ENCODE measurements at regions not wholly inside any gene's neighbourhood (a gene's known extent, or its start where the extent isn't known, plus 50 kb on each side); places are given as distances from the start of the nearest gene placed in this dataset.

- DNase-seq: no peak
Observed at GRCh38 chr1:57947471-57947870, 523.6 kb upstream of the DAB1 start.

DNA sequence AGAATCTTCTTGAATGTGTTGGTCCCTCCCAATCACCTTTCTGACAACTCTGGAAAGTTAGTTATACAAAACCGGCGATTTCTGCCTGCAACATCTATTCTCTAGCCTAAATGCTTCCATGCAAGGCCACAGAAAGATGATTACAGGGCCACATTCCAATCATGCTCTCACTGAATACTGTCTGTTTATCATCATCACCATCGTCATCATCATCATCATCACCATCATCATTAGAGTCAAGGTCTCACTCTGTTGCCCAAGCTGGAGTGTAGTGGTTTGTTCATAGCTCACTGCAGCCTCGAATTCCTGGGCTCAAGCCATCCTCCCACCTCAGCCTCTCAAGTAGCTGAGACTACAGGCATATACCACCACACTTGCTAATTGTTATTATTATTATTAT is 521.2 kb upstream of the DAB1 start:
- DNase-seq: no peak

GRCh38 chr1:57943365-57943764 is 519.5 kb upstream of the DAB1 start:
- DNase-seq: no peak

DNA sequence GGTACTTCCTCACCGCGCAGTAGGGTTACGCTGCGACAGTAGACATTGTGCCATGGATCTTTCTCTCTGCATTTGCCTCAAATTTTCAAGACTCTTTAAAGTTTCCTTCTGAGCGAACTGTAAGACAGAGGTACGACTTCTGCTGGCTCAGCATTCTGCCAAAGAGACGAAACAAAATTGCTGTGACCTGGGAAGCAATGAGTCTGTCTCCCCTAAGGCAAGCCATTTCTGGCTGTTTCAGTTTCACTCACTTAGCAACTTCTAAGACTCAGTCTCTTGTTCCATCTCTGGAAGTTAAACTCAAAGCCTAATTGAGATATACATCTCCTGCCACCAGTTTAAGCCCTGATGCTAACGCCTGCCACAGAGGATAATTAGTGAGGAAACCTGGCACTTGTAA is 510.9 kb upstream of the DAB1 start:
- DNase-seq: no peak

DNA sequence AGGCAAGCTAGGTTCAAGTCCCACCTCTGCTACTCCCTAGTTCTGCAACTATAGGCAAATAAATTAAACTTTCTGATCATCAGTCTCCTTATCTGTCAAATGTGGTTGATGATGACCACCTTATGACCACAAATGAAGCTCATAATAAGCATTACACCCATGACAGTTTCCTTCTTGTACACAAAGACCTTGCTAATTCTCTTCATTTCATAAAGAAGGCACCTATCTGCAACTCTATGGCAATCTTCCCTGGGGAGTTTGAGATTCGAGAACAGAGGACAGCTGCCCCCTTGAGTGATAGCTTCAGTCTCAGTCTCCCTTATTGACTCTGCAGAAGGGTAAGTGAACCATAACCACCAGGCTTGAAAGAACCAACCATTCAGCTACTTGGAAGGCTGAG is 503.1 kb upstream of the DAB1 start:
- no peak for DNase-seq

- DNase-seq: no peak
Observed at GRCh38 chr1:57926025-57926552, 502.2 kb upstream of the DAB1 start.

DNA sequence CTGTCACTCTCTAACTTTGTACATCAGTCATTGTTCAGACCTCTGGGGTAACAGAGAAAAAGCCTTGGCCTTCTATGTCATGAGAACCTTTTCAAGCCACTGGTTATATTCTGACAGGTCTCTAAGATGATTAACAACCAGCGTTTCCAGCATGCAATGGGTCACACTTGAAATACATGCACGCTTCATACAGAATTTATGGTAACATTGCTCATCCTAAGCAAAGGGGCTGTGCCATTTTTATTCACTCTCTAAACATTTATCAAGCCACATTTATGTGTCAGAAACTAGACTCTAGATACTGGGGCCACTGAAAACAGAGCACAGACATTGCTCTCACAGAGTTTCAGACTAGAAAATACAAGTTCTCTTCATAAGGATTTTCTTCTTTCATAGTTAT is 501.4 kb upstream of the DAB1 start:
- DNase-seq: no peak

DNA sequence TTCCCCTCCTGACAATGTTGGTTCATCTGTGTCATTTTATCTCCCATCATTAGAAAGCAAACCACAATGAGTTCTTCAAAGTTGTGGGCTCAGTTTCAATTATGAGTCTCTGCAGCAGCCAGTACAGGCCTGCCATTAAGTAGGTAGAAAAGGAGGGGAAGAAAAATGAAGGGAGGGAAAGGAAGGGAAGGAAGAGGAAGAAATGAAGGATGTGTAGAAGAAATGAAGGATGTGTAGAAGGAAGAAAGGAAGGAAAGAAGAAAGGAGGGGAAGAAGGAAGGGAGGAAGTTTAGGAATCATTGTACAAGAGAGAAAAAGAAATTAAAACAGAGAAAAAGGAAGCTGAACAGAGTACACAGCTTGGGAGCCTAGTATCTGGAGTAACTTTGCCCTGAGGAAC is 498.3 kb upstream of the DAB1 start:
- DNase-seq: no peak

- DNase-seq: no peak
Observed at GRCh38 chr1:57916041-57916440, 492.2 kb upstream of the DAB1 start.

DNA sequence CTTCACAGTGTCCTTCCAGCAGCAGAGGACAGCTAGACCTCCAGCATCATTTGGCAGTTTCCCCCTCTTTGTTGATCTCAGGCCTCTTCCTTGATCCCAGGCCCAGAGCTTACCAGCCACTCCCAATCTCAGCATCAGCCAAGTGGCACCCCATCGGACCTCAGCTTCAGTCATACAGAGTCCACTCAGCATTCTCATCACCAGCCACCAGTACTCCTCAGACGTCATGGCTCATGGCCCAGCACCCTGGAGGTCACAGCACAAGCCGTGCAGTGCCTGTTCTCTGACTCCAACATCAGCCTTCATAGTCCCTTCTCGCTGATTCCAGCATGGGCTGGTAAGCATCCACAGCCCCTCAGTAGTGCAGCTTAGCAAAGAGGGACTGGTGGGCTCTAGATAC is 487.6 kb upstream of the DAB1 start:
- no peak for DNase-seq

- DNase-seq: no peak
Observed at GRCh38 chr1:57910782-57911181, 486.9 kb upstream of the DAB1 start.

DNA sequence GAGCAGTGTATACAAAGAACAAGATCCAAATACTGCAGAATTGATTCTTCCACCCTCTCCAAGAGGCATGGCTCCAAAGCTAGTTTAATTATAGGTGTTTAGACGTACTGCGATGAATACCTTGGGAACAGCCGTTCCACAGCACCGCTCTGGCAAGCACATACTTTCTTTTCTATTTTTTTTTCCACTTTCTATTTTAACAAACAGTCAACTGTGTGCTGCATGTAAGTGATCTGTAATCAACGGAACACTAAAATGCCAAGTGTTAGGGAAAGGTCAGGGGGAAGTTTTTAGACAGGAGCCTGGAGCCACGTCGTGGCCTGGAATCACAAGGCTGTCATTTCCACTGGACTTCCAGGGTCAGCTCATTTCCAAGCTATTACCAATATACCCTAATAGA is 486.4 kb upstream of the DAB1 start:
- no peak for DNase-seq

GRCh38 chr1:57908147-57908890 is 484.5 kb upstream of the DAB1 start:
- DNase-seq: no peak

DNA sequence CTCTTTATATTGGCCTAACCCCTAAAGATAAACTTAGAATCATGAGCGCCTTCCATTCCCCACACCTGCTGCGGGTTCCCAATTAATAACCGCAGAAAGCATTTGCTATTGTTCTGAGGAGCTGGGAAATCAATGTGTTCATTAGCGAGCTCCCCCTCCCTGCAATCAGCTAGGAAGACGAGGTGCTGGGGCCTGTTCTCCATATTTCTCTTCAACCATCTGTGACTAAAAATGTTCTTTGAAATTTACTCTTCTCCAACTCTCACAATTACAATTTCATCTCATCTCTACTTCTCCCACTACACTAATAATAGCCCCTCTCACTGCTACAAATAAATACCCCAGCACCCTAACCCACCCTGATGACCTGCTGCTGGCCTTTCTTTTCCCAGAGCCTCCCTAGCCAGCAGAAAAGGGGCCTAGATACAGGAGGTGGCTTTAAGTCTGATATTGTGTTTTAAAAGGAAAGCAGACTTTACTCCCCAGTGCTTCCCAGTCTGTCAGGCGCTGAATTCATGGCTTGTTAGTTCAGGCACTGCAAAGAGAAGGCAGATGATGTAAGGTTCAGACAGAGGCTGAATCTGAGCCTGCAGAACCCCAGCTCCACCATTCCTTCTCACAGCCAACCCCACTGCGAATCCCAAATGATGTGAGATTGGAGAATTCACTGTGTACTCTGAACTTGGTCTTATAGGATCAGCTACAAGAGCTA is 477.5 kb upstream of the DAB1 start:
- DNase-seq: no peak

- DNase-seq: no peak
Observed at GRCh38 chr1:57898531-57898930, 474.7 kb upstream of the DAB1 start.

GRCh38 chr1:57897581-57897980 is 473.7 kb upstream of the DAB1 start:
- DNase-seq: no peak

DNA sequence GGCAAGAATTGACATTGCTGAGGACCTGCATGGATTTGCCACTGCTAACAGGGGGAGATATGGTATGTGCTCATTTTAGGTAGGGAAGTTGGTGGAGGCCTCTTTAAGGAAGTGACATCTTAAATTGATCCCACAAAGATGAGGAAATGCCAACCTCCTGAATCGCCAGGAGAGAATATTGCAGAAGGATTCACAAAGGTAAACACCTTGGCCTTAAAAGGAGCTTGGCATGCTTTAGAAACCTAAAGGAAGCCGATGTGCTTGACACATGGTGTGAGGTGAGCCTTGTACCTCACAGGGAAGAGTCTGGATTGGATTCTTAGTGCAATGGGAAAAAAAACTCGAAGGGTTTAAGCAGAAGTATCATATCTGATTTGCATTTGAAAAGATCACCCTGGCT is 470.5 kb upstream of the DAB1 start:
- DNase-seq: no peak

- peak in 1 of 51 donors; percentile 20 for DNase-seq
Observed at GRCh38 chr1:57889676-57890320, 465.9 kb upstream of the DAB1 start.

DNA sequence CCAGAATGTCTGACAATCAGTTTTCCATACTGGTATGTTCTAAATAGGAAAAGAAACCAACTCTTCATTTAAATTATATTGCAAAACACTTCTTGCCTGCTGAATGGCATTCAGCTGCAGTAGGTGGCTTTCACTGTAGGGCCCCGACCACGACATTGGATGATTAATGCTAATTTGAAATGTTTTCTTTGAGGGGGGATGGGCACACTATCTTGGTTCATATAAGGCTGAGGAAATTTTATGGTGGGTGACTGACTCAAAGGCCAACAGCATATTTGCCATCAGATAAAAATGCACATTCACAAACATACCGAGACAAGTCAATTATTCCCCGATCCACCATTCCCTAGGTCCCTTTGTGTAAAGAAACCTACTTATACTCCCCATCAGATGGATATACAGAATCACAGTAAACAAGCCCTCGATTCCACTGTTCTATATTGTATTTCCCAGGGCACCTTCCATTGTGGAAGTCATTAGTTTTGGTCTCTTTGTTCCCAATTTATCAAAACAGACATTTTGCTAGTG is 464.2 kb upstream of the DAB1 start:
- DNase-seq: no peak

- no peak for DNase-seq
Observed at GRCh38 chr1:57886376-57886775, 462.5 kb upstream of the DAB1 start.

DNA sequence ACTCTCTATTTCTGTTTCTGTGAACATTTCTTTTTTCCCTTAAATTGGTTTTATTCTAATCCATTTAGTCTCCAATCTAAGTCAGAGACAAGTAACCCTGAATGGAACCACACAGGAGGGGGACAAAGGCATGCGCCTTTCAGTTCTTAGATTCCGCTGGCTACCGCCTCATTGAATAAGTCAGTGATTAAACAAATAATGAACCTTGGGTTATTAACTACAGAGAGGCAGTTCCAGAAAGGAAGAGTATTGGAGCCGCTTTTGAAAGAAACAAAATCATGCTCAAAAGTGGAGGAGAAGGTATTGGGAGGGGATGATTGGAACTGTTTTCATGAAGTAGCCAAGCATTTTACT is 459.8 kb upstream of the DAB1 start:
- DNase-seq: no peak

DNA sequence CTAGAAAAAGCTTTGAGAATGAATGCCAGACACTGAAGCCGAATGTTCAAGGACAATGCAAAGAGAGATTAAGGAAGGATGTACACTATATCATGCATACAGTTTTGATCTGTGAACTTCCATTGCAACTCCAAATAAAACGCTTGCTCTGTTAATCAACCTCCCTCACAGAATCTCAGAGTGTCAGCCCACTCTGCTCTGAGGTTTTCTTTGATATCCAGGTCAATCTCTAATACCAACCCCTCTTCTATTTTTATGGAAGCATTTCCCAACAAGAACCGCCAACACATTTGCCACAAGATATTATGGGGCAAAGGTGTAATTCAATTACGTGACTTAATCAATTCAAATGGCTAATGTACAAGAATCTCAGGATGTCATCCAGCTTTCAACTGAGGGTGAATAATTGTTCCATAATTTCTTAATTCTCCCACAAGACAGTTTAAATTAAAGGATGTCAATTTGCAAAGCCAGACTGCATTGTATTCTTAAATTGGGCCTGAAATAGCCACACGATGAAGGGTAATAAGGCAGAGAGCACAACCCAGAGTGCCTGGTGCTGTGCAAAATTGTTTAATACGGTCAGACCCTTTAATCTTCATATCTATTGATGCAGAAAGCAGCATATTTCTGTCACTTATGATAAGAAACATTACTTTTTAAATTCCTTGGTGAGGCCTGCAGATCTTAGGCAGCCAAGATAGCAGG is 459.2 kb upstream of the DAB1 start:
- DNase-seq: no peak
